ENCODE measurements at regions not wholly inside any gene's neighbourhood (a gene's known extent, or its start where the extent isn't known, plus 50 kb on each side); places are given as distances from the start of the nearest gene placed in this dataset.

DNA sequence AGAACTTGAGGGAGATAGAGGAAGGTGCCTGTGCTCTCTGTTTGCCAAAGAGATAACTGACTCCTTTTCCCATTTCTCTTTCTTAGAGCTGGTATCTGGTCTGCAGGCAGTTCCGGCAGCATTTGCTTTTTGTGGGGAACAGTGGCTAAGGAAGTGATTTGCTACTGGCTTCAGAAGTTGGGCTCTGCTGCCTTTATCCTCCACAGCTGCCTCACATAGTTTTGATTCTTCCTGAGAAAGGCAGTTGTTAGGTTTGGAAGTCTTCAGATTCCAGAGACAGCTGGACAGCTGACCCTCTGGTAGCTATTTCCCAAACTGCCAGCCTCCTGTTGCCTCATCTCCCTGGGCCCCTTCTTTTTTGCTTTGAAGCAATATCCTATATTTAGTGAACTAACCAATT is 62.6 kb upstream of the MACF1 start (continued):
- TF ChIP-seq, protein P1, sequence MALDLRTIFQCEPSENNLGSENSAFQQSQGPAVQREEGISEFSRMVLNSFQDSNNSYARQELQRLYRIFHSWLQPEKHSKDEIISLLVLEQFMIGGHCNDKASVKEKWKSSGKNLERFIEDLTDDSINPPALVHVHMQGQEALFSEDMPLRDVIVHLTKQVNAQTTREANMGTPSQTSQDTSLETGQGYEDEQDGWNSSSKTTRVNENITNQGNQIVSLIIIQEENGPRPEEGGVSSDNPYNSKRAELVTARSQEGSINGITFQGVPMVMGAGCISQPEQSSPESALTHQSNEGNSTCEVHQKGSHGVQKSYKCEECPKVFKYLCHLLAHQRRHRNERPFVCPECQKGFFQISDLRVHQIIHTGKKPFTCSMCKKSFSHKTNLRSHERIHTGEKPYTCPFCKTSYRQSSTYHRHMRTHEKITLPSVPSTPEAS (tag by site-specific recombination; IDR thresholded peaks at IDR 0.05) = no peak

DNA sequence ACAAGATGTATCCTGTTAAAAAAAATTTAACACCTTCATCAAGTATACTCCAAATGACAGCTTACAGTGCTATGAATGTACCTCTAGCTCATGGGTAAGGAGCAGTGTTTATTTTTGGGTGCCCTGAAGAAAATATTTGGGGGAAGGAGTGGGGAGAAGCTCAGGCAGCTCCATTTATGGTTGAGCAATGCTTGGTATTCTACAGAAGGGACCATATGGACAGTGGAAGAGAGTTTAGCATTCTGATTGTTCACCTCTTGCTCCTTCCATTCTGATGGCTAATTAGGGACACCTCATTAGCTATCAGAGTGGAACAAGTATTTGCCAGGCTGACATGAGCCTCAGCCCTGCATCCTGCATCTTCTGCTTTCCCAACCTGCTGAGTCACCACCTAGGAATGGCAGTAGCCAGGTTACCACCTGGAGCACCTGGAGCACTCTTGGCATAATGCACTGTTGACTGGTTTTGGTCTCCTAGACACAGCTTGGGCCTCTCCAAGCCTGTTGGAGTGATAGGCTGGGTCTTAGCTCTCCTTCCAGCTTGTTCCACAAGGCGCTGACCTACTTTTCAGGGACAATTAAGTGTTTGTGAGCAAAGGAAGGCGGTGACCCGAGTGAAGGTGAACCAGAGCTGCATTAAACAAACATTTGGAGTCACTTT is 62.0 kb upstream of the MACF1 start:
- TF ChIP-seq, protein P2, sequence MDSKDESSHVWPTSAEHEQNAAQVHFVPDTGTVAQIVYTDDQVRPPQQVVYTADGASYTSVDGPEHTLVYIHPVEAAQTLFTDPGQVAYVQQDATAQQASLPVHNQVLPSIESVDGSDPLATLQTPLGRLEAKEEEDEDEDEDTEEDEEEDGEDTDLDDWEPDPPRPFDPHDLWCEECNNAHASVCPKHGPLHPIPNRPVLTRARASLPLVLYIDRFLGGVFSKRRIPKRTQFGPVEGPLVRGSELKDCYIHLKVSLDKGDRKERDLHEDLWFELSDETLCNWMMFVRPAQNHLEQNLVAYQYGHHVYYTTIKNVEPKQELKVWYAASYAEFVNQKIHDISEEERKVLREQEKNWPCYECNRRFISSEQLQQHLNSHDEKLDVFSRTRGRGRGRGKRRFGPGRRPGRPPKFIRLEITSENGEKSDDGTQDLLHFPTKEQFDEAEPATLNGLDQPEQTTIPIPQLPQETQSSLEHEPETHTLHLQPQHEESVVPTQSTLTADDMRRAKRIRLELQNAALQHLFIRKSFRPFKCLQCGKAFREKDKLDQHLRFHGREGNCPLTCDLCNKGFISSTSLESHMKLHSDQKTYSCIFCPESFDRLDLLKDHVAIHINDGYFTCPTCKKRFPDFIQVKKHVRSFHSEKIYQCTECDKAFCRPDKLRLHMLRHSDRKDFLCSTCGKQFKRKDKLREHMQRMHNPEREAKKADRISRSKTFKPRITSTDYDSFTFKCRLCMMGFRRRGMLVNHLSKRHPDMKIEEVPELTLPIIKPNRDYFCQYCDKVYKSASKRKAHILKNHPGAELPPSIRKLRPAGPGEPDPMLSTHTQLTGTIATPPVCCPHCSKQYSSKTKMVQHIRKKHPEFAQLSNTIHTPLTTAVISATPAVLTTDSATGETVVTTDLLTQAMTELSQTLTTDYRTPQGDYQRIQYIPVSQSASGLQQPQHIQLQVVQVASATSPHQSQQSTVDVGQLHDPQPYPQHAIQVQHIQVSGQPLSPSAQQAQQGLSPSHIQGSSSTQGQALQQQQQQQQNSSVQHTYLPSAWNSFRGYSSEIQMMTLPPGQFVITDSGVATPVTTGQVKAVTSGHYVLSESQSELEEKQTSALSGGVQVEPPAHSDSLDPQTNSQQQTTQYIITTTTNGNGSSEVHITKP (tag by site-specific recombination; IDR thresholded peaks at IDR 0.05) = 0 out of 2 replicates have a peak, but pooled peaks have one; percentile 17
- TF ChIP-seq ZNF394 (tag by site-specific recombination; IDR thresholded peaks at IDR 0.05; ENCODE audit: borderline replicate concordance) (0 out of 2 replicates have a peak, but pooled peaks have one; percentile 19), ZNF658 (tag by site-specific recombination; IDR thresholded peaks at IDR 0.05) (no peak), ZNF366 (tag by site-specific recombination; conservative IDR thresholded peaks at IDR 0.05) (0 out of 2 replicates have a peak, but pooled peaks have one; percentile 27), PRDM1 (tag by site-specific recombination; IDR thresholded peaks at IDR 0.05) (peak; percentile 38; the same call in 1 of the 2 replicates), ZNF324 (tag by site-specific recombination; IDR thresholded peaks at IDR 0.05) (no peak), SETDB1 (IDR thresholded peaks at IDR 0.05; ENCODE audit: insufficient read length, low read length) (no peak), MZF1 (tag by site-specific recombination; IDR thresholded peaks at IDR 0.05; ENCODE audit: borderline replicate concordance) (no peak), BCL11A (tag by site-specific recombination; IDR thresholded peaks at IDR 0.05; ENCODE audit: low read depth) (no peak)
- TF ChIP-seq, protein P3, sequence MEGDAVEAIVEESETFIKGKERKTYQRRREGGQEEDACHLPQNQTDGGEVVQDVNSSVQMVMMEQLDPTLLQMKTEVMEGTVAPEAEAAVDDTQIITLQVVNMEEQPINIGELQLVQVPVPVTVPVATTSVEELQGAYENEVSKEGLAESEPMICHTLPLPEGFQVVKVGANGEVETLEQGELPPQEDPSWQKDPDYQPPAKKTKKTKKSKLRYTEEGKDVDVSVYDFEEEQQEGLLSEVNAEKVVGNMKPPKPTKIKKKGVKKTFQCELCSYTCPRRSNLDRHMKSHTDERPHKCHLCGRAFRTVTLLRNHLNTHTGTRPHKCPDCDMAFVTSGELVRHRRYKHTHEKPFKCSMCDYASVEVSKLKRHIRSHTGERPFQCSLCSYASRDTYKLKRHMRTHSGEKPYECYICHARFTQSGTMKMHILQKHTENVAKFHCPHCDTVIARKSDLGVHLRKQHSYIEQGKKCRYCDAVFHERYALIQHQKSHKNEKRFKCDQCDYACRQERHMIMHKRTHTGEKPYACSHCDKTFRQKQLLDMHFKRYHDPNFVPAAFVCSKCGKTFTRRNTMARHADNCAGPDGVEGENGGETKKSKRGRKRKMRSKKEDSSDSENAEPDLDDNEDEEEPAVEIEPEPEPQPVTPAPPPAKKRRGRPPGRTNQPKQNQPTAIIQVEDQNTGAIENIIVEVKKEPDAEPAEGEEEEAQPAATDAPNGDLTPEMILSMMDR (tag by site-specific recombination; IDR thresholded peaks at IDR 0.05) = no peak
- TF ChIP-seq, protein P4, sequence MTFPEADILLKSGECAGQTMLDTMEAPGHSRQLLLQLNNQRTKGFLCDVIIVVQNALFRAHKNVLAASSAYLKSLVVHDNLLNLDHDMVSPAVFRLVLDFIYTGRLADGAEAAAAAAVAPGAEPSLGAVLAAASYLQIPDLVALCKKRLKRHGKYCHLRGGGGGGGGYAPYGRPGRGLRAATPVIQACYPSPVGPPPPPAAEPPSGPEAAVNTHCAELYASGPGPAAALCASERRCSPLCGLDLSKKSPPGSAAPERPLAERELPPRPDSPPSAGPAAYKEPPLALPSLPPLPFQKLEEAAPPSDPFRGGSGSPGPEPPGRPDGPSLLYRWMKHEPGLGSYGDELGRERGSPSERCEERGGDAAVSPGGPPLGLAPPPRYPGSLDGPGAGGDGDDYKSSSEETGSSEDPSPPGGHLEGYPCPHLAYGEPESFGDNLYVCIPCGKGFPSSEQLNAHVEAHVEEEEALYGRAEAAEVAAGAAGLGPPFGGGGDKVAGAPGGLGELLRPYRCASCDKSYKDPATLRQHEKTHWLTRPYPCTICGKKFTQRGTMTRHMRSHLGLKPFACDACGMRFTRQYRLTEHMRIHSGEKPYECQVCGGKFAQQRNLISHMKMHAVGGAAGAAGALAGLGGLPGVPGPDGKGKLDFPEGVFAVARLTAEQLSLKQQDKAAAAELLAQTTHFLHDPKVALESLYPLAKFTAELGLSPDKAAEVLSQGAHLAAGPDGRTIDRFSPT (tag by site-specific recombination; IDR thresholded peaks at IDR 0.05) = no peak
- TF ChIP-seq, protein P5, sequence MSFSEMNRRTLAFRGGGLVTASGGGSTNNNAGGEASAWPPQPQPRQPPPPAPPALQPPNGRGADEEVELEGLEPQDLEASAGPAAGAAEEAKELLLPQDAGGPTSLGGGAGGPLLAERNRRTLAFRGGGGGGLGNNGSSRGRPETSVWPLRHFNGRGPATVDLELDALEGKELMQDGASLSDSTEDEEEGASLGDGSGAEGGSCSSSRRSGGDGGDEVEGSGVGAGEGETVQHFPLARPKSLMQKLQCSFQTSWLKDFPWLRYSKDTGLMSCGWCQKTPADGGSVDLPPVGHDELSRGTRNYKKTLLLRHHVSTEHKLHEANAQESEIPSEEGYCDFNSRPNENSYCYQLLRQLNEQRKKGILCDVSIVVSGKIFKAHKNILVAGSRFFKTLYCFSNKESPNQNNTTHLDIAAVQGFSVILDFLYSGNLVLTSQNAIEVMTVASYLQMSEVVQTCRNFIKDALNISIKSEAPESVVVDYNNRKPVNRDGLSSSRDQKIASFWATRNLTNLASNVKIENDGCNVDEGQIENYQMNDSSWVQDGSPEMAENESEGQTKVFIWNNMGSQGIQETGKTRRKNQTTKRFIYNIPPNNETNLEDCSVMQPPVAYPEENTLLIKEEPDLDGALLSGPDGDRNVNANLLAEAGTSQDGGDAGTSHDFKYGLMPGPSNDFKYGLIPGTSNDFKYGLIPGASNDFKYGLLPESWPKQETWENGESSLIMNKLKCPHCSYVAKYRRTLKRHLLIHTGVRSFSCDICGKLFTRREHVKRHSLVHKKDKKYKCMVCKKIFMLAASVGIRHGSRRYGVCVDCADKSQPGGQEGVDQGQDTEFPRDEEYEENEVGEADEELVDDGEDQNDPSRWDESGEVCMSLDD (tag by site-specific recombination; IDR thresholded peaks at IDR 0.05) = no peak
- Histone ChIP-seq H3K9me3 (ENCODE audit: control insufficient read depth, insufficient read depth, low read depth, low read length) (no peaks in the 10 kb centered on the region), H3K4me3 (ENCODE audit: low read depth, low read length) (no peak overlapping the region), H3K27ac (ENCODE audit: extremely low read depth, low read depth, low read length) (no peak overlapping the region), H3K4me1 (ENCODE audit: control insufficient read depth, insufficient read depth, low read length) (peaks cover 5% of the 10 kb centered on the region; the same call in 1 of the 2 replicates), H3K36me3 (ENCODE audit: control insufficient read depth in 2 of 2, insufficient read depth in 1 of 2, low read length in 2 of 2) (no peaks in the 10 kb centered on the region)
- CTCF ChIA-PET = interaction anchor here (0.6 to 2.2 kb wide), 10 partner anchors 11 to 1204 kb away, joined by 3 to 13 read pairs (median 4); no protein-coding TSS in a partner anchor
- POLR2A ChIA-PET = interaction anchor here (0.6 kb wide), 1 partner anchor 34 kb away, joined by 5 read pairs; no protein-coding TSS in a partner anchor
